AG04450 (cell line): ENCODE measurements at regions not wholly inside any gene's neighbourhood (a gene's known extent, or its start where the extent isn't known, plus 50 kb on each side); places are given as distances from the start of the nearest gene placed in this dataset.
A peak's percentile ranks its signal among the peaks of the same experiment; 100 is the strongest.

Experiments
- CTCF ChIA-PET: fragments of 300-600, 350-600 bp; formaldehyde crosslinking; extraction: SDS; loops from one replicate; lab custom pipeline; 2022; ENCODE audit warnings: antibody characterized with exemption, inconsistent platforms; lab: Charles Lee
- POLR2A ChIA-PET: fragments of 350-600 bp; formaldehyde crosslinking; extraction: SDS; loops from one replicate; lab custom pipeline; 2021; ENCODE audit warnings: antibody characterized with exemption, inconsistent platforms; lab: Yijun Ruan, JAX
- DNase-seq: peaks from one replicate; pipeline ENCODE4 v3.0.0-alpha.2; 2011; ENCODE audit warnings: low read depth, low spot score
- H3K27ac ChIP-seq: one replicate; pipeline ENCODE4 v1.5.1; 2012; ENCODE audit warnings: low read depth, low read length, control low read depth
- H3K27me3 ChIP-seq: one replicate; pipeline ENCODE4 v1.6.0; 2012; ENCODE audit warnings: low read length; ENCODE audit not compliant: control insufficient read depth, insufficient read depth
- H3K4me3 ChIP-seq: 2 replicates; pipeline ENCODE4 v1.5.1; 2011; ENCODE audit warnings: mild to moderate bottlenecking, low read depth, low read length, control low read depth
- H3K9me3 ChIP-seq: 2 replicates; pipeline ENCODE4 v1.5.1; 2012; ENCODE audit warnings: low read length; ENCODE audit not compliant: control insufficient read depth, insufficient read depth
- TF ChIP-seq, protein P1 (sequence below): IDR thresholded peaks from 2 replicates; pipeline ENCODE4 v1.5.1; 2011; ENCODE audit warnings: low read depth, low read length, control low read depth, inconsistent platforms

DNA sequence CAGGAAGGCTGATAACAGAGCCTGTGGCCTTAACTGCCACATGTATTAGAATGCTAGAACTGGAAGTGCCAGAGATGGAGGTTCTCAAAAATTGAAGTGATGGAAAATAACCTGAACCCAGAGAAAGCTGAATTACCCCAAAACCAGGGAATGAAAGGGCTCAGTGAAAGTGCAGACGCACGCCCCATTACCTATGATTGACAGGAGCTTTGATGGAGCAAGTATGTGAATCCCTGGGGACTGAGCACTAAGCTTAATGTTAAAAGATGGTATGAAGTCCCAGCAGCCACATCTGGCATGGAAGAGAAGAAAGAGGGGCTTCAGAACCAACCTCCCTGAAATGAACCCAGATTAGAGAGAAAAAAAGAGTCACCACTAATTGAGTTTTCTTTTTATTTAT is 118.4 kb upstream of the FHIT start:
- CTCF ChIA-PET = no interaction called here
- no peak overlapping the region for H3K4me3 ChIP-seq
- no peaks in the 10 kb centered on the region for H3K9me3 ChIP-seq

GRCh38 chr3:61371123-61371522 is 119.9 kb upstream of the FHIT start:
- POLR2A ChIA-PET = no interaction called here
- no peaks in the 10 kb centered on the region for H3K9me3 ChIP-seq
- H3K27ac ChIP-seq = no peak overlapping the region
- no peak for DNase-seq
- H3K4me3 ChIP-seq = no peak overlapping the region
- CTCF ChIA-PET = interaction anchor here (1.8 kb wide), 1 partner anchor 11 kb away, joined by 6 read pairs; no protein-coding TSS in a partner anchor
- TF ChIP-seq, protein P1, sequence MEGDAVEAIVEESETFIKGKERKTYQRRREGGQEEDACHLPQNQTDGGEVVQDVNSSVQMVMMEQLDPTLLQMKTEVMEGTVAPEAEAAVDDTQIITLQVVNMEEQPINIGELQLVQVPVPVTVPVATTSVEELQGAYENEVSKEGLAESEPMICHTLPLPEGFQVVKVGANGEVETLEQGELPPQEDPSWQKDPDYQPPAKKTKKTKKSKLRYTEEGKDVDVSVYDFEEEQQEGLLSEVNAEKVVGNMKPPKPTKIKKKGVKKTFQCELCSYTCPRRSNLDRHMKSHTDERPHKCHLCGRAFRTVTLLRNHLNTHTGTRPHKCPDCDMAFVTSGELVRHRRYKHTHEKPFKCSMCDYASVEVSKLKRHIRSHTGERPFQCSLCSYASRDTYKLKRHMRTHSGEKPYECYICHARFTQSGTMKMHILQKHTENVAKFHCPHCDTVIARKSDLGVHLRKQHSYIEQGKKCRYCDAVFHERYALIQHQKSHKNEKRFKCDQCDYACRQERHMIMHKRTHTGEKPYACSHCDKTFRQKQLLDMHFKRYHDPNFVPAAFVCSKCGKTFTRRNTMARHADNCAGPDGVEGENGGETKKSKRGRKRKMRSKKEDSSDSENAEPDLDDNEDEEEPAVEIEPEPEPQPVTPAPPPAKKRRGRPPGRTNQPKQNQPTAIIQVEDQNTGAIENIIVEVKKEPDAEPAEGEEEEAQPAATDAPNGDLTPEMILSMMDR = peak; percentile 49
- H3K27me3 ChIP-seq = no peaks in the 10 kb centered on the region

More for the DNA sequence above, 118.4 kb upstream of the FHIT start:
- Histone ChIP-seq H3K27me3 (no peaks in the 10 kb centered on the region), H3K27ac (no peak overlapping the region)
- POLR2A ChIA-PET = no interaction called here
- no peak for DNase-seq
- TF ChIP-seq, protein P1 = no peak

GRCh38 chr3:61372723-61373122 is 121.5 kb upstream of the FHIT start:
- TF ChIP-seq, protein P1 = no peak
- Histone ChIP-seq H3K27ac (no peak overlapping the region), H3K9me3 (no peaks in the 10 kb centered on the region), H3K27me3 (no peaks in the 10 kb centered on the region), H3K4me3 (no peak overlapping the region)
- POLR2A ChIA-PET = no interaction called here
- DNase-seq = no peak
- CTCF ChIA-PET = no interaction called here

DNA sequence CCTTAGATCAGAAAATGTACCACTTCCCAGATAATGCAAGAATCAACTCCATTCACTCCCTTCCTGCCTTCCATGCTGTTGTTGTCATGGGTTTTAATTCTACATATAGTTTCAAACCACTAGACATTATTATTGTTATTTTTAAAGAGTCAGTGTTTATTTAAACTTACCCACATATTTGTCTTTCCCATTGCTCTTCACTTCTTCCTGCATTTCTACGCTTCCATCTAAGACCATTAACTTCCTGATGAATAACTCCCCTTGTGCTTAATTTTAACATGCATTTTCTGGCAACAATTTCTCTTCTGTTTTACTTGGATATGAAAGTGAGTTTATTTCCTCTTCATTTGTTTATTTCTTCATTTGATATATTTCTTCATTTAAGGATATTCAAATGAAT is 127.1 kb upstream of the FHIT start:
- no peaks in the 10 kb centered on the region for H3K27me3 ChIP-seq
- no peak overlapping the region for H3K4me3 ChIP-seq
- H3K27ac ChIP-seq = no peak overlapping the region
- ChIA-PET POLR2A (no interaction called here), CTCF (no interaction called here)
- TF ChIP-seq, protein P1 = no peak
- no peak for DNase-seq
- no peaks in the 10 kb centered on the region for H3K9me3 ChIP-seq

DNA sequence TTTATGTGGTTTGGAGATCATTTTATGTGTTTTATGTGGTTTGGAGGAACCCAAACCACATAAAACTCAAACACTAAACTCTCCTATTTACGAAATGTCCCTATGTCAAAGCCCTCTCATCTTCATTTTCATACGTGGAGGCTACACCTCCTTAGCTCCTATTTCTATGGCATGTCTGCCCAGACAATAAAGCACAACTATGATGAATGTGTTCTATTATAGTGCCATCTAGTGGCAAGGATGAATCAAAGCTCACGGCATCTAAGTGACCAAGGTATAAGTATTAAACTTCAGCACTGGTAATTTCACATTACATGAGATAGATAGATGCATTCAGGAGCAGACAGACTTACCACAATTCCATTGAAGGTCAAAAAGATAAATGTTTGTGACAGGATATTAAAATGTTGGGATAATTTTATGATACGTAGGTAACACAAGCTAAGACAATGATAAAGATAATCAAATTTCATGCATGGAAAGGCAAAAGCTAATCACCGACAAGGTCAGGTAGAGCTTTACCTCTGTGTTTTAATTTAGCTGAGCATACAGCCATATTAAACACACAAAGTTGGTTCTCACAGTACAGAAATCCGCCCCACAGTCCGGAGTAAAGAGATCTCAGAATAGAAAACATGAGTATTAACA is 130.6 kb upstream of the FHIT start:
- POLR2A ChIA-PET = no interaction called here
- H3K27me3 ChIP-seq = no peaks in the 10 kb centered on the region
- no peak overlapping the region for H3K4me3 ChIP-seq
- DNase-seq = no peak
- CTCF ChIA-PET = interaction anchor here (0.6 to 1.7 kb wide), 8 partner anchors 8 to 813 kb away, joined by 3 to 6 read pairs (median 4); no protein-coding TSS in a partner anchor
- no peaks in the 10 kb centered on the region for H3K9me3 ChIP-seq
- no peak overlapping the region for H3K27ac ChIP-seq
- TF ChIP-seq, protein P1 = peak; percentile 50
